Omental fat pad (tissue), 3 donors: ENCODE measurements at regions not wholly inside any gene's neighbourhood (a gene's known extent, or its start where the extent isn't known, plus 50 kb on each side); places are given as distances from the start of the nearest gene placed in this dataset.
"Not testable (repeated sequence)": the region's sequence is repeated elsewhere in the genome, so short reads cannot be mapped to it uniquely, and the experiment has no call there.

Experiments used
- ATAC-seq: fragments of 150-250 bp; one replicate; pipeline ENCODE4 v1.9.1; 2016; ENCODE audit warnings: mild to moderate bottlenecking, moderate library complexity; ENCODE audit not compliant: low FRiP score
- DNase-seq: peaks from one replicate; pipeline ENCODE4 v3.0.0-alpha.2; 2019; ENCODE audit warnings: low spot score
- CTCF ChIP-seq, 3 donors: fragments of 450-650 bp; IDR thresholded peaks; one replicate each; pipeline ENCODE4 v1.5.1; 2016 to 2017; ENCODE audit warnings: antibody characterized with exemption in 3 of 3, mild to moderate bottlenecking in 3 of 3, moderate library complexity in 2 of 3

DNA sequence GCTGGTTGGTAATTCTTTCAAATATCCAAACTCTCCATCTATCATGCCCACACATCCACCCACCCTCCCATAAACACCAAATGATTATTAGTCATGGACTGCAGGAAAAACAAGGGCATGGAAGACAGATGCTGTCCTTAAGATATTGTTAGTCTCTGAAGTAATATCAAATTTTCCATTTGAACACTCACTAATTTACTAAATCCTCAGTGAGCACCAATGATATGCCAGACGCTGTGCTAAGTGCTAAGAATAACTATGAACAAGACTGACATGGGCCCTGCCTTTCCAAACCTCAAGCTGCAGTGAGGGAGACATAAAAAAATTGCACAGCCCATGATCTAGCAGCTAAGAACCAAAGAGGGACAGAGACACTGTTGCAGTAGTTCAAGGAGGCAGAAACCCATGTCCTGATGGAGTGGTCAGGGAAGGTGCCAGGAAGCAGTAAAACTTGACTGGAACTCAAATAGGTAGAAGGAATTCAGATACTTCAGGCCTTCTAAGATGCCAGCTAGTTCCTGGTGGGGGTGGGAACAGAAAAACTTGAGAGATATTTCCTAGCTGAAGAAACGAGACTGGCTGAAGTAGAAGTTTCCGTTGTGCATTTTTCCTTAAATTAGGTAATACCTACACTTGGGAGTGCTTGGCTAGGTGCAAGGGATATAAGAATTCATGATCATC is 182.1 kb downstream of the OSR1 start:
- no peak for TF ChIP-seq CTCF (IDR thresholded peaks at IDR 0.05)
- DNase-seq (no peak), ATAC-seq (peak; percentile 27)

- TF ChIP-seq CTCF (IDR thresholded peaks at IDR 0.05): no peak
- no peak for DNase-seq
- no peak for ATAC-seq
Observed at GRCh38 chr2:19174176-19174575, 184.2 kb downstream of the OSR1 start.

- ATAC-seq (no peak), DNase-seq (no peak)
- no peak for TF ChIP-seq CTCF (IDR thresholded peaks at IDR 0.05)
Observed at GRCh38 chr2:19171409-19171808, 187.0 kb downstream of the OSR1 start.

DNA sequence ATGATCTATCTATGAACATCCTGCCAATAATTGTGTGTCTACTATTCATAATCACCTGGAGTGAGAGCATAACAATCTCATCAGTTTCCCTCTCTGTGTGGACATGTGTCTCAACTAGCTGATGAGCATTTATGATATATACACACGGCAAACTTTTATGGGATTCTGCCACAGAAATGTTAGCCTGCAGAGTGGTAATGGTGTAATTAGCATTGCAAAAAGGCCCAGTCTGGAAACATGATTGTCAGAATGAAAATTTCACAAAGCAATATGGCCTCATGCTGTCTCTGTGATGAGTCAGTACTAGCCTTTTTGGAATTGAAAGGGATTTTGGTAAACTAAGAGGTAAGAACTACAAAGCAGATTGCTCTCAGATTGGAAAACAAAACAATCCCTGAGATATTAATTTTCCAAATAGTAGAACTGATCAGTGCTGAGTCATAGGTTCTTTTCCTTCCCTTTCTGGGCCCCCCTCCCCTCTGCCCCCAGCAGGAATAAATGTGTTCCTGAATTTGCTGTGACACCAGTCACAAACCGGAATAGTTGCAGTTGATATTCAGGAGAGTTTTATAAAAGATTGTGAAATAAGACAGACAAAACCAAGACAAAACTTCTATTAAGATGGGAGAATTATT is 189.2 kb downstream of the OSR1 start:
- ATAC-seq (no peak), DNase-seq (no peak)
- TF ChIP-seq CTCF (IDR thresholded peaks at IDR 0.05): no peak

DNA sequence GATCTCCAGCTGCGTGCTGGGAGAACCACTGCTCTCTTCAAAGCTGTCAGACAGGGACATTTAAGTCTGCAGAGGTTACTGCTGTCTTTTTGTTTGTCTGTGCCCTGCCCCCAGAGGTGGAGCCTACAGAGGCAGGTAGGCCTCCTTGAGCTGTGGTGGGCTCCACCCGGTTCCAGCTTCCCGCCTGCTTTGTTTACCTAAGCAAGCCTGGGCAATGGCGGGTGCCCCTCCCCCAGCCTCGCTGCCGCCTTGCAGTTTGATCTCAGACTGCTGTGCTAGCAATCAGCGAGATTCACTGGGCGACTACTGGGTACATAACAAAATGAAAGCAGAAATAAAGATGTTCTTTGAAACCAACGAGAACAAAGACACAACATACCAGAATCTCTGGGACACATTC is 194.3 kb downstream of the OSR1 start:
- not testable (repeated sequence) for ATAC-seq, DNase-seq

- DNase-seq (no peak), ATAC-seq (no peak)
- TF ChIP-seq CTCF (IDR thresholded peaks at IDR 0.05): no peak
Observed at GRCh38 chr2:19158896-19159295, 199.5 kb downstream of the OSR1 start.

GRCh38 chr2:19158211-19158610 is 200.2 kb downstream of the OSR1 start:
- TF ChIP-seq CTCF (IDR thresholded peaks at IDR 0.05): no peak
- DNase-seq: no peak
- no peak for ATAC-seq
